ENCODE measurements at regions not wholly inside any gene's neighbourhood (a gene's known extent, or its start where the extent isn't known, plus 50 kb on each side); places are given as distances from the start of the nearest gene placed in this dataset.

- no peak for DNase-seq
These were observed 561.7 kb upstream of the POM121L12 start for GRCh38 chr7:52473756-52474155.

- no peak for DNase-seq
These were observed 563.3 kb upstream of the POM121L12 start for GRCh38 chr7:52472006-52472620.

DNA sequence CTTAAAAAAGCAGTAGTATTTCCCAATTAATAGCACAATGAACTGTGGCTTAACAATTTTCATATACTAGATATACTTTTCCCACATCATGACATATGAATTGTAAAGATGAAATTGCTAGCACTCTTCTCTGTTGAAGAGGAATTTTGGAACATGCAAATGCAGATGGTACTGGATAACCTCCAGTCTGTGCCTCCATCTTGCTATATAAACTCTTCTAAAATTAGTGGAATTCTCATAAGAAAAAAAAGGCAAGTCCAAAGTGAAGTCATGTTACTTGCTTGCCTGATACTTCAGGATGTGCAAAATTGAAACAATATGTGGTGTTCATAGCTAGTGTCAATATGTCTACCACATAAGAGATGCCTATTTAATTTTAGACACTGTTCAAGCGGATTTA lies 570.2 kb upstream of the POM121L12 start:
- no peak for DNase-seq

GRCh38 chr7:52463341-52463740 lies 572.1 kb upstream of the POM121L12 start:
- DNase-seq = no peak

DNA sequence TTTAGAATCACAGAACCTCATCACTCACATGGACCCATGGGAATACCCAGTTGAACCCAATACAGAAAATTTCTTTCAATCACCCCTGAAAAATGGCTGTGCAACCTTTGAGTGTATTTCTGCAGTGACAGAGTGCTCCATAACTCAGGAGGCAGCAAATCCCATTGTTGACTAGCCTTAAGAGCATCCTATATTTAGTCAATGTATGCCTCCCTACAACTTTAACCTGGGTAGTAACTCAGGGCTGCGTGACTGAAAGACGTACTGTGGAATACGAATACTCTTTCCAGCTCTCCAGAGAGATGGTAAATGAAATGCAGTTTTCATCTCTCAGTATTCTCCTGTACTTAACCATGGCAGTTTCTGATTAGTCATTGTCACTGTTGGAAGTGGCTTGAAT lies 573.0 kb upstream of the POM121L12 start:
- DNase-seq = no peak

GRCh38 chr7:52455571-52455970 lies 579.9 kb upstream of the POM121L12 start:
- DNase-seq = no peak

GRCh38 chr7:52450816-52451215 lies 584.6 kb upstream of the POM121L12 start:
- DNase-seq = no peak

GRCh38 chr7:52447581-52448180 lies 587.8 kb upstream of the POM121L12 start:
- no peak for DNase-seq

- DNase-seq = no peak
These were observed 599.2 kb upstream of the POM121L12 start for GRCh38 chr7:52436278-52436677.

DNA sequence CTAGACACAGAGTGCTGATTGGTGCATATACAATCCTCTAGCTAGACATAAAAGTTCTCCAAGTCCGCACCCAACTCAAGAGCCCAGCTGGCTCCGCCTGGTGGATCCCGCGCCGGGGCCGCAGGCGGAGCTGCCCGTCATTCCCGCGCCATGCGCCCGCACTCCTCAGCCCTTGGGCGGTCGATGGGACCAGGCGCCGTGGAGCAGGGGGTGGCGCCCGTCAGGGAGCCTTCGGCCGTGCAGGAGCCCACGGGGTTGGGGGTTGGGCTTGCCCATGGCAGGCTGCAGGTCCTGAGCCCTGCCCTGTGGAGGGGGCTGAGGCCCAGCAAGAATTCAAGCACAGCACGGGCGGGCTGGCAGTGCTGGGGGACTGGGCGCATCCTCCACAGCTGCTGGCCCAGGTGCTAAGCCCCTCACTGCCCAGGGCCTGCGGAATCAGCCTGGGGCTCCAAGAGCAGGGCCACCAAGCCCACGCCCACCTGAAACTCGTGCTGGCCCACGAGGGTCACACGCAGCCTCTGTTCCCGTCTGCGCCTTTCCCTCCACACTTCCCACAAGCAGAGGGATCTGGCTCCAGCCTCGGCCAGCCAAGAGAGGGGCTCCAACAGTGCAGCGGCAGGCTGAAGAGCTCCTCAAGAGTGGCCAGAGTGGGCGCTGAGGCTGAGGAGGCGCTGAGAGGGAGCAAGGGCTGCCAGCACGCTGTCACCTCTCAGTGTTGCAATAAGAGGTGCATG lies 604.2 kb upstream of the POM121L12 start:
- no peak for DNase-seq

DNA sequence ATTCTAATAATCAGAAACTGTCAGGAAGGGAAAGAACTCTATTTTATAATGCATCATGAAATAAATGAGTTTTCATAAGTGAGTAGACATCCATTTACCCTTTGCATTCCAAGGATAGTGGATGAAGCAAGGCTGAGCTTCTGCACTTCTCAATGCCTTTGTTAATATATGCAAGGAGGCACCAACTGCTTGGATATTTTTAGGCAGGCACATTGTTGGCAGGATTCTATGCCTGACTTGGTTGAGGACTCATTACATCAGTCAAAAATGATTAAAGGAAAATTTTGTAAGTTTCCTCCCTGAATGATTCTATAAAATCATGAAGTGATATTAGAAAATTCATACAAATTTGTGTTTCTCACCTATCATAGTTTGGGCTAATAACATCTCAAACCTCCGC lies 612.2 kb upstream of the POM121L12 start:
- DNase-seq = no peak

DNA sequence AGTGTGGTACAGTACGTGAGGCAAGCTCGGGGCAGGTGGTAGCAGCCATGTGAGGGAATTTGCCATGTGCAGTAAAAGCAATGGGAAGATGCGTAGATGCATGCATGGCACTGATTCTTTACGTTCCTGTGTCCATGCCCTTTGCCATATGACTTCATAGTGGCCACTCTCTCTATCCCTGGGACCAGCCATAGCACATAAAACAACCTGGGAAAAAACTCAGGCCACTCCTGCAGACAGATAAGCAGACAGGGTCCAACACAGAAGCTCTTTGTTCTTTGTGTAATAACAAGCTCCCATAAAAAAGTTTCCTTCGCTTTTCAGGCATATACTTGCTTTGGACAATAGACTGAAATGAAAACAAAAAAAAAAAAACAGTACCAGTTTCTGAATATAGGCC lies 622.4 kb upstream of the POM121L12 start:
- no peak for DNase-seq

DNA sequence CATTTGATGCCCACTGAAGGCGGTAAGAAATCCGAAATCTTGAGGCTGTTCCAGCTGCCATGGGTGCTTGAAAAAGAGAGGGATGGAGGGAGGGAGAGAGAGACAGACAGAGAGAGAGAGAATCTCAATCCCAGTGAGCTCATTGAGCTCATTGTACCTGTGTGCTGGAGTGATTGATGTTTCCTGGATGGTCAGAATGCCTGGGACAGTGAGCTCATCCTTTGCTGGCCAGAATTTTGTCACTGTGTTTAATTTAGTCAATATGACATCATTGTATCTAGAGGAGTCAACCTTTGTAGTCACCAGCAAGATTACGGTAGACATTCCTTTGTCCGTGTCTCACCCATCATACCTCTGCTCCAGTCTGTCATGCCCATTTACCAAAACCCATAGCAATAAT lies 625.4 kb upstream of the POM121L12 start:
- DNase-seq = no peak

DNA sequence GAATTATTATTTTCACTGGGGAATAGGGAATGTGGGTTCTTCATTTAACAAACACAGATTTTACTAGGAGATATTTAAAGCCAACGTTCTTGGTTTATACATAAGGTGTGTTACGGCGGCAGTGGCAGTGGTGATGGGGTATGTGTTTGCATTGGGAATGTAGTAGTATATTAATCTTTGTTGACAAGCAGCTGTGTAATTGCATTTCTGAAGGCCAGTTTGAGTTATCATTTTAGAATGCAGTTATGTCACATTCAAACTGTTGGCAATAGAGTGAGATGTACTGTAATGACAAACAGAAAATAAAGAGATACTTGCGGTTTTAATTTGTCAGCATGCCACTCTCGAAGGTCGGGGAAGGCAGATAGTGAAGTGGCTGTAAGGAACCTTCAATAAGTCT lies 628.6 kb upstream of the POM121L12 start:
- no peak for DNase-seq

GRCh38 chr7:52382731-52383130 lies 652.7 kb upstream of the POM121L12 start:
- DNase-seq = no peak

GRCh38 chr7:52369922-52370321 lies 665.5 kb upstream of the POM121L12 start:
- DNase-seq = no peak

DNA sequence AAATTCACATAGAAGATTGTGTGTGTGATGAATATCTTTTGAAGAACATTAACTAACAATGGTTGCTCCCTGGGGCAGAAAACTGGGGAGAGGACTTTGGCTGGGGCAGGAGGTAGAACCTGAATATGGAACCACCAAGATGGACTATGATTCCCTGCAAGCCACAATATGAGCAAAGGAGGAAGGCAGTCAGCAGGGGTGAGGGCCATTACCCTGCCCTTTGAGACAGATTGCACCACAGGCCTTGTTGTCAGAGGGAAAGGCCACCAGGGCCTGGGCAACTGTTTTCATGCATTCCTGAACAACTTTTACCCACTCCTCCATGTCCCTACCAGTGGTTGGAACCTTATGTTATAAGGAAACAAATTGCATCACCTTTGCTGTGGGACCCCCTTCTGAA lies 670.1 kb upstream of the POM121L12 start:
- no peak for DNase-seq

DNA sequence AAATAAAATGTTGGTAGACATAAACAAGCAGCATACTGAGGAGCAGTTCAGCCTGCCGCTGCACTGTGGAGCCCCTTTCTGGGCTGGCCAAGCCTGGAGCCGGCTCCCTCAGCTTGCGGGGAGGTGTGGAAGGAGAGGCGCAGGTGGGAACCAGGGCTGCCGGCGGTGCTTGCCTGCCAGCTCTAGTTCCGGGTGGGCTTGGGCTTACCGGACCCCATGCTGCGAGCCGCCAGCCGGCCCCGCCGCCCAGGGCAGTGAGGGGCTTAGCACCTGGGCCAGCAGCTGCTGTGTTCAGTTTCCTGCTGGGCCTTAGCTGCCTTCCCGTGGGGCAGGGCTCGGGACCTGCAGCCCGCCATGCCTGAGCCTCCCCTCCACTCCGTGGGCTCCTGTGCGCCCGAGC lies 672.9 kb upstream of the POM121L12 start:
- no peak for DNase-seq

GRCh38 chr7:52360541-52360940 lies 674.9 kb upstream of the POM121L12 start:
- no peak for DNase-seq

GRCh38 chr7:52355053-52355452 lies 680.4 kb upstream of the POM121L12 start:
- DNase-seq = no peak

GRCh38 chr7:52352013-52352981 lies 683.1 kb upstream of the POM121L12 start:
- DNase-seq = no peak

DNA sequence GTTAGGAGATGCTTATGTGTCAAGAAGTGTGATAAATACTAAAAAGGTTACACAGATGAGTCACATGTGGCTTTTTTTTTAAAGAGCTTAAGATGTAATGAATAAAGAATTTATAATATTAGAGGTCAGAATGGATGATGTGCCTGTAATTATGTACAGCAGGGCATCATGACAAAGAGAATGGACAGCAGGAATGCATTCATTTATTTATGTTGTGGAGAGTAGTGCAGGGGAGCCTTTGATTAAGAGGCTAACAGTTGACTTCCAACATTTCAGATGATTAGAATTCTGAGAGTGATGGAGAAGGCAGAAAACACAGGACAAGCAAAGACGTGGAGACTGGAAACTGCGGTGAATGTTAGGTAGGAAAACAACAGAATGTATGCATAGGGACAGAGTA lies 691.4 kb upstream of the POM121L12 start:
- no peak for DNase-seq

DNA sequence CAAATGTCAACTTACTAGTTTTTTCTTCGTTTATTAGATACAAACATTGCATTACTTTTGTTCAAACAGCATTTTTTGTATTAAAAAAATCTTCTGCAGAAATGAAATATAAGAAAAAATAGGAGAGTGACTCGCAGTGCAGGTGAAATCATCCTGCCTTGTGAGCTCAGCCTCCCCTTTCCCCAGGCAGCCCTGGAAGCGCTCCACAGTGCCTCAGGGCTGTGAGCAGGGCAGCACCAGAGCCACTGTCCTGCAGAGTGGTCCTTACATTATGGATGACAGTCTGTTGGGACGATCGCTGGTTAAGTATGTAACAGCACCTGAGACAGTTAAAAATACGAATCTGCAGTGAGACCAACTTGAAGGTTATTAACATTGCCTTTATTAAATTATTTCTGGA lies 695.4 kb upstream of the POM121L12 start:
- no peak for DNase-seq

Measured in CD4-positive, alpha-beta T cell treated with Interleukin-4 for 4 hours (primary cell).